ENCODE measurements at regions not wholly inside any gene's neighbourhood (a gene's known extent, or its start where the extent isn't known, plus 50 kb on each side); places are given as distances from the start of the nearest gene placed in this dataset.
"Not testable (repeated sequence)": the region's sequence is repeated elsewhere in the genome, so short reads cannot be mapped to it uniquely, and the experiment has no call there.

- DNase-seq (ENCODE audit: low read depth) = no peak
Measured at GRCh38 chr20:11682285-11682684, 235.4 kb upstream of the BTBD3 start.

- no peak for DNase-seq (ENCODE audit: low read depth)
Measured at GRCh38 chr20:11686195-11686594, 231.5 kb upstream of the BTBD3 start.

DNA sequence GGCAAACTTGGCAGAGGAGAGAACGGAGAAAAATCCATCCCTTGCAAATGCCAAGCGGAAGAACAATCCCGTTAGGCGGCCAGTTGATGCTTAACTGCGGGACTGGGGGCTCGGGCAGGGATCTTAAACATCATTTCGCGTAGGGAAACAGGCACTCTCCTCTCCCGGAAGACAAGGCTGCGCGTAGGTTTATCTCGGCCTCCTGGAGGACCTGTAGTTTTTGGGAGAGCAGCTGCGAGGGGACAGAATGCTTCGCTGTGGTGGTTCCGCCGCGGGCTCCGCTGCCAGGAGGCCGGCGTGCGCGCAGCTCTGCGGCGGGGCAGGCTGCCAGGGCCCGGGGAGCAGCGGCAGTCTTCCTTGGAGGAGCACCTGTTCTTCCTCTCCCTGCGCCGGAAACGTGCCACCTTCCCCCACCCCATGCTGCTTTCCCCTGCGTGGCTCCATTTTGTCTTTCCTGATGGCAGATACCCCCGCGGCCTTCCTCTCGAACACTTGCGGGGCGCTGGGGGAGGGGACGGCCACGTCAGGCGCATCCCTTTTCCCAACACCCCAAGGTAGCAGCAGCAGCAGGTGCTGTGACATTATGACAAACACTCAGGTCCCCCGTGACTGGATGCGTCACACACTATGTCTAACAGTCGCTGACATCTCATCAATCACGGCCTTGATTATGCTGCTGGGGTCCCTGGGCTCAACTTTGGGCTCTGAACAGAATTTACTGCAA is 230.7 kb upstream of the BTBD3 start:
- peak; percentile 7 for DNase-seq (ENCODE audit: low read depth)

DNA sequence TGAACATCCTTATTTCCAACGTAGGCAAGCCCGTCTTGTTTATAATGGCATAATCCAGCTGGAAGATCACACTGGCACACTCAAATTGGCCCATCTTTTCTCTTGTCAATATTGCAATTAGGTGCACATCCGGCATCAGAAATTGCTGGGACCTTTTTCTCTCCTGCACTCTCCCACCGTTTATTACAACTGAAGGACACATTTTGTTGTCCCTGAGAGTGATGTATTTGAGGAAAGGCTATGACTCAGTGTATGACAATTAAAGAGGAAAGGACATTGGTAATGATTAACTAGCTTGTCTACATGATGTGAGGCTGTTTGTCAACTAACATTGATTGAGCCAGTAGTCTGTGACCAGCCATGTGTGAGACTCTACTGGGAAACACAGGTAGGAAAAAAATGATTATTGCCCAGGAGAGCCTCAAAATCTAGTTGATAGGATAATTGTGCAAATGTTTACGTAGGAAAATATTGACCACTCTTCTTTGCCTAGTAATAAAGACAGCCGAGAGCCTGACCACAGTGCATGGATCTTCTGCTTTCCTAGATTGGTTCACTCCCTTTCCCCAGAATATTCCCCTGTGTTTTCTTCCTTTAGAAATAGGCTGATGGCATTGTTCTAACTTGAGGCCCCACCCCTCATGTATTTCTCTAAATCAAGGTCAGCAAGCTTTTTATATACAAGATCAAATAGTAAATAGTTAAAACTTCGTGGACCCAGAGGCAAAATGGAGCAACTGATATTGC is 230.0 kb upstream of the BTBD3 start:
- no peak for DNase-seq (ENCODE audit: low read depth)

DNA sequence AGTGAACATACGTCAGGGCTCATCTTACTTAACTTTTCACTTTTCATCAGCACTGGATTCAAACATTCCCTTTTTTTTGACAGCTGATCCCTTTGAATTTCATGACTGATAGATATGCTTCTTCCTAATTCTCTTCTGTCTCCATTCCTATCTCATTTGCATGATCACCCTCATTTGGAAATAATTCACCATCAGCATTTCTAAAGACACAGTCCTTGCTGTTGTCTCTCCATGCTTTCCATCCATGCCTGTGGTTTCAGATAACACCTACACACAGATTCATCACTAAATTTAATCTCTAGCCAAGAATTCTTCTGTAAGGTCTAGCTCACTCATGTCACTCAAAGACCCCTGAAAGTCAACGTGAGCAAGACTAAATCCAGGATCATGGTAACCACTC is 228.4 kb upstream of the BTBD3 start:
- DNase-seq (ENCODE audit: low read depth) = no peak

- DNase-seq (ENCODE audit: low read depth) = no peak
Measured at GRCh38 chr20:11691766-11692165, 225.9 kb upstream of the BTBD3 start.

GRCh38 chr20:11692567-11692966 is 225.1 kb upstream of the BTBD3 start:
- DNase-seq (ENCODE audit: low read depth) = no peak

GRCh38 chr20:11694467-11694866 is 223.2 kb upstream of the BTBD3 start:
- DNase-seq (ENCODE audit: low read depth) = no peak

- no peak for DNase-seq (ENCODE audit: low read depth)
Measured at GRCh38 chr20:11697055-11697454, 220.6 kb upstream of the BTBD3 start.

DNA sequence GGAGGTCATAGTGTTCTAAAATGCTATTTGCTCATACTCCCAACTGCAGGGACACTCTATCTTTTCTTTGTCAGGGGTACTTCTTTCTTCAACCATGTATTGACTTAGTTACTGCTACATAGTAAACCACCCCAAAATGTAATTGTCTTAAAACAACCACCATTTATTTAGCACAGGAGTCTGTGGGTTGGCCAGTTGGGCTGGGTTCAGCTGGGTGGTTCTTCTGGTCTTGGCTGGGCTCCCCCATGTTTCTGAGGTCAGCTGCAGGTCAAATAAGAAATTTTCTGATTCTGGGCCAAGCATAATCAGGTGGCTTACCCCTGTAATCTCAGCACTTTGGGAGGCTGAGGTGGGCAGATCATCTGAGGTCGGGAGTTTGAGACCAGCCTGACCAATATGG is 220.0 kb upstream of the BTBD3 start:
- DNase-seq (ENCODE audit: low read depth) = no peak

DNA sequence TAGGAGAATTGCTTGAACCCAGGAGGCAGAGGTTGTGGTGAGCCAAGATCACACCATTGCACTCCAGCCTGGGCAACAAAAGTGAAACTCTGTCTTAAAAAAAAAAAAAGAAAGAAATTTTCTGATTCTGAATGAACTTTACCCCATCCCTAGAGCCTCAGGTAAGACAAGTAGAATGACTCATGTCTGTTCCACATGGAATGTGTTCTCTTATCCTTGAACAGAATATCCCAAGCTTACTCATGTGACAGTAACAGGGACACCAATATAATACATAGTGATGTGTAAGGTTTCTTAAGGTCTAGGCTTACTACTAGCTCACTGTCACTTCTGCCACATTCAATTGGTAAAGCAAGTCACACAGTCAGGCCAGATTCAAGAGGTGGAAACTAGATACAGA is 219.6 kb upstream of the BTBD3 start:
- no peak for DNase-seq (ENCODE audit: low read depth)

DNA sequence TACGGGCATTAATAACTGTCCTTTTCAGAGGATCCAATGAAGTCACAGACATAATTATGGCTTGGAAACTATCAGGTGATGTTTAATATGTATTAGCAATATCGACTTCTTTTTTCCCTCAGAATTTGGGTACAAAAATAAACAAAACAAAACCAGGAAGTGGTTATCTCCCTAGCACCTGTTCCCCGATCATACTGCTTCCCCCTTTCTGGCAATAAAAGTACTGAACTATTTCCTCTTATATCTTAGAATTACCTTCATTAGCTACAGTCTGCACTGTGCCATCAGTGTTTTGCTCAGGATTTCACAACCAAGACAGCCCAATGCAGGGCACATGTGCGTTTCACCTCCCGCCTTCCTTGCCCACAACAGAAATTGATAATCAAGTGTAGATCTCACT is 216.9 kb upstream of the BTBD3 start:
- DNase-seq (ENCODE audit: low read depth) = no peak

DNA sequence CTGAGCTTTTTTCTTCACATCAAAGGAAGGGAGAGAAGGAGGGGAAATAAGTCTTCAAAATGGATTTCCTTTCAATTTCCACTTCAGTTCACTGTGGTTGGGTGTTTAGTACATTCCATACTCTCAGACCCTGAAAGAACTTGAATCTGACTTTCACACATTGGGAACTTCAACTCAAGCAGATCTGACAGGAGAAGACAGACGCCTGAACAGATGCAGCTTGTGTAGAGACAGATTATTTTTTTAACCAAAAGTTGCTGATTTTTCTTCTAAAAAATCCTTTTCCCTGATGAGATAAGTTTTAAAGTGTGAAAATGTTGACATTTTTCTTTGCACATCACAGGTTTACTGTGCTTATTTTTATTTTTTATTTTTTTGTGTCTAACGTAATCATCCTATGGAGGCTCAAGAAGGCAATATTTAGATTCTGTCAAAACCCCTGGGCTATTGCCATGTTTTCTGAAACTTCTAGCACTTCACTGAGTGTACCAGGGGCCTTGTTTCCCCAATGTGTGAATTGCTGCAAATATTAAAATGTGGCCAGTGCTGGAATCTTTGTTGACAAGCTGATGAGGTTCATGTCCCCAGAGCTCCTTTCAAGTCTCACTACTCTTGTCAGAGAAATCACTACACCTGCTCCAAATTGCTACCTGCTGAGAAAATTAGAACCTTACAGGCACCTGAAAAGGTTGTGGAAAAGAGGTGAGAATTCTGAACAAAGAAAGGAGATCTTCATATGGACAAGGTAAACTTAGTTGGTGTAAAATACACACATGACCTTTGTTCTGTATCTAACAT is 214.8 kb upstream of the BTBD3 start:
- no peak for DNase-seq (ENCODE audit: low read depth)

GRCh38 chr20:11705512-11705911 is 212.2 kb upstream of the BTBD3 start:
- no peak for DNase-seq (ENCODE audit: low read depth)

- DNase-seq (ENCODE audit: low read depth) = not testable (repeated sequence)
Measured at GRCh38 chr20:11708223-11708622, 209.5 kb upstream of the BTBD3 start.

GRCh38 chr20:11711214-11711613 is 206.5 kb upstream of the BTBD3 start:
- no peak for DNase-seq (ENCODE audit: low read depth)

DNA sequence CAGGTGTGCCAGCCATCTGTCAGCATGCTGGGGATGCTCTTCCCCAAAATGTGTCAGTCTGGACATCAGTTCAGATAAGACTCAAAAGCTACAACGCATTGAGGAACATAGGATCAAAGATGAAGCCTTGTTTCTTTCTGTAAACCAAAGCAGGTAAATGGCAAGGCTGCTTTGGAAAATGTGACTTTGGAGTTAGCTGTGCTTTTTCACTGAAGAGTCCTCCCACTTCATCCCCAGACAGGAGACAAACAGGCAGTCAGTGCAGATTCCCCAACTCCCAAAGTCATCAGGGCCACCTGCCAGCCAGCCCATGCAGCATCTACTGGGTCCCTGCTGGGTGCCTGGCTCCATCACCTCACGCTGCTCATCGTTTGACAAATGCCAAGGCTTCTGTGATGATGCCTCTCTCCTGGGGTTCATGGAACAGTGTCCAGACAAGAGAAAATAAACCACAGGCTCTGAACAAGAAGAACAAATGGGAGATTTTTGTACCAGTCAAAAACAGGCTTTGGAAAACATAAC is 205.0 kb upstream of the BTBD3 start:
- no peak for DNase-seq (ENCODE audit: low read depth)

GRCh38 chr20:11714886-11715285 is 202.8 kb upstream of the BTBD3 start:
- peak; percentile 17 for DNase-seq (ENCODE audit: low read depth)

GRCh38 chr20:11716239-11716944 is 201.3 kb upstream of the BTBD3 start:
- peak; percentile 88 for DNase-seq (ENCODE audit: low read depth)

GRCh38 chr20:11716945-11717248 is 200.8 kb upstream of the BTBD3 start:
- no peak for DNase-seq (ENCODE audit: low read depth)

DNA sequence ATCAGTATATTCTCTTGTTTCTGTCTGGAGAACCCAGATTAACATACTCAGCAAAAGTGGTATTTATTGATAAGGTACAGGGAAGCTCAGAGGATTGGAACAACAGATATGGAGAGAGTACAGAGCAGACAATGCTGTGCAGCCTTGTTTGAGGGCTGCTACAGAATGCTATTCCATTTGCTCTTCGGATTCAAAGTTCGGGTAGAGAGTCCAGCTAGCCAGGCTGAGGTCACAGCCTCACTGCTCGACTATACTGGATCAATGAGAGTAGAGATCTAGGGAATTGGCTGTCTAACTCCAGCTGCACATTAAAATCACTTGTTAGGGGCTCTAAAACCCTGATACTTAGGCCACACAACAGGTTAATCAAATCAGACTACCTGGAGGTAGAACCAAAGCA is 200.1 kb upstream of the BTBD3 start:
- DNase-seq (ENCODE audit: low read depth) = no peak

DNA sequence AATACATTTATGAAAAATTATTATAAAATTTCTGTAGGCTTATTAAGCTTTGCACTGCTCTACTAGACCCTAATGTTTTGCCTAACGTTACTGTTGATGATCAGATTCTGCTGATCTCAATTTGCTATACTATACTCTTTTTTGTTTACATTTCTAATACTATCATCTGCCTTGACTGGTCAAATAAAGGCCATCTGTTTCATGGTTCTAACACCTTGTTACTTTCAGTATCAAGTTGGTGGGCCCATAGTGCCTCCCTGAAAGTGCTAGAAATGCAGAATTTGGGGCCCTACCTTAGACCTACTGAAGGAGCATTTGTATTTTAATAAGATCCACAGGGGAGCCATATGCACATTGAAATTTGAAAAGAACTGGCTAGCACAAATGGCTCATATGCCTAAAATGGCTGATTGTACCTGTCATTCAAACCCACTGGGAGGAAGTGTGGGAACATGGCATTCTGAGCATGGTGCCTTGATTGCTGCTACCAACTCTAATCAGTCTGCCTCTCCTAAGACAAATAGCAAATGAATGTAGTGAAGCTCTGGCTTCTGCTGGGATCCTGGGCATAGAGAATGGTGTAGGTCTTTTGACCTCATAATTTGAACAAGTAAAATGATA is 199.1 kb upstream of the BTBD3 start:
- DNase-seq (ENCODE audit: low read depth) = no peak
